ENCODE measurements at regions not wholly inside any gene's neighbourhood (a gene's known extent, or its start where the extent isn't known, plus 50 kb on each side); places are given as distances from the start of the nearest gene placed in this dataset.

- no peak overlapping the region for H3K4me2 ChIP-seq (ENCODE audit: insufficient read depth, low read length)
- no peak overlapping the region for H2AFZ ChIP-seq (ENCODE audit: low read length)
- no peaks in the 10 kb centered on the region for H3K79me2 ChIP-seq (ENCODE audit: insufficient read depth, low read length)
- no peaks in the 10 kb centered on the region for H3K4me1 ChIP-seq (ENCODE audit: insufficient read depth, low read length)
- no peak overlapping the region for H3K4me3 ChIP-seq (ENCODE audit: insufficient read depth, low read length)
- no peaks in the 10 kb centered on the region for H3K36me3 ChIP-seq (ENCODE audit: insufficient read depth, low read length)
- TF ChIP-seq, protein P1, sequence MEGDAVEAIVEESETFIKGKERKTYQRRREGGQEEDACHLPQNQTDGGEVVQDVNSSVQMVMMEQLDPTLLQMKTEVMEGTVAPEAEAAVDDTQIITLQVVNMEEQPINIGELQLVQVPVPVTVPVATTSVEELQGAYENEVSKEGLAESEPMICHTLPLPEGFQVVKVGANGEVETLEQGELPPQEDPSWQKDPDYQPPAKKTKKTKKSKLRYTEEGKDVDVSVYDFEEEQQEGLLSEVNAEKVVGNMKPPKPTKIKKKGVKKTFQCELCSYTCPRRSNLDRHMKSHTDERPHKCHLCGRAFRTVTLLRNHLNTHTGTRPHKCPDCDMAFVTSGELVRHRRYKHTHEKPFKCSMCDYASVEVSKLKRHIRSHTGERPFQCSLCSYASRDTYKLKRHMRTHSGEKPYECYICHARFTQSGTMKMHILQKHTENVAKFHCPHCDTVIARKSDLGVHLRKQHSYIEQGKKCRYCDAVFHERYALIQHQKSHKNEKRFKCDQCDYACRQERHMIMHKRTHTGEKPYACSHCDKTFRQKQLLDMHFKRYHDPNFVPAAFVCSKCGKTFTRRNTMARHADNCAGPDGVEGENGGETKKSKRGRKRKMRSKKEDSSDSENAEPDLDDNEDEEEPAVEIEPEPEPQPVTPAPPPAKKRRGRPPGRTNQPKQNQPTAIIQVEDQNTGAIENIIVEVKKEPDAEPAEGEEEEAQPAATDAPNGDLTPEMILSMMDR (IDR thresholded peaks at IDR 0.05; ENCODE audit: extremely low read depth, low read depth, low read length) = no peak
- H3K27ac ChIP-seq (ENCODE audit: low read depth, low read length) = no peak overlapping the region
- H3K9me3 ChIP-seq (ENCODE audit: low read depth, low read length) = peaks cover 2% of the 10 kb centered on the region
- no peak for DNase-seq (ENCODE audit: insufficient read length, low spot score, missing footprints)
- H3K27me3 ChIP-seq (ENCODE audit: insufficient read depth, low read length) = no peaks in the 10 kb centered on the region
- H4K20me1 ChIP-seq (ENCODE audit: insufficient read depth, low read length) = no peaks in the 10 kb centered on the region
These were observed 617.8 kb downstream of the TRIB2 start for GRCh38 chr2:13334545-13334944.

DNA sequence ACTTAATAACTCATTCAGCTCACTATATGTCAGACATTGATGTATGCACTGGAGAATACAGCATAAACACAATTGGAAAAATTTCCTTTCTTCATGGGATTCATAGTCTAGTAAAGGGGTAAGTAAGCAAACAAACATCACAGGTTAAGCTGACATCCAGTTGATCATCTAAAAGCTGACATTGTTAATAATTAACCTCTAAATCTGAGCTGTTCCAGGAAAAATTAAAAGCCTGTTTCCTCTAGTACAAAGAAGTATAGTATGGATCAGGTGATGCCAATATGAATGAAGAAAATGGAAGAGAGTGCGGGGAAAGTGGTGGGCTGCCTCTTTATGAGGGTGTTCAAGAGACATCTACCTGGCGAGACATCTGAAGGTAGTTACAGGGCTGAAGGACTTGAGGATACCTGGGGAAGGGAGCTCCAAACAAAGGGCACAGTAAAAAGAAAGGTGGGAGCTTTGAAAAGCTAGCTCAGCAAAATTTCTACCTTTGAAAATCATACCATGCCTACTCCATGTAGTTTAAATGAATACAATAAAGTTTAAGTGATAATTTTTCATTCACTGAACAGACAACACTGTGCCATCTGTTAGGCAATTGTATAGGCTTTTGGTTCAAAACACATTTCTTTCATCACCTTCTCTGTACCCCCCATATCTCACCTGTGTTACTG lies 619.3 kb downstream of the TRIB2 start:
- DNase-seq (ENCODE audit: insufficient read length, low spot score, missing footprints) = no peak
- Histone ChIP-seq H3K79me2 (ENCODE audit: insufficient read depth, low read length) (no peaks in the 10 kb centered on the region), H3K4me3 (ENCODE audit: insufficient read depth, low read length) (no peak overlapping the region), H3K9me3 (ENCODE audit: low read depth, low read length) (no peaks in the 10 kb centered on the region), H3K27me3 (ENCODE audit: insufficient read depth, low read length) (no peaks in the 10 kb centered on the region), H3K4me2 (ENCODE audit: insufficient read depth, low read length) (no peak overlapping the region), H4K20me1 (ENCODE audit: insufficient read depth, low read length) (no peaks in the 10 kb centered on the region), H2AFZ (ENCODE audit: low read length) (no peak overlapping the region), H3K36me3 (ENCODE audit: insufficient read depth, low read length) (no peaks in the 10 kb centered on the region), H3K27ac (ENCODE audit: low read depth, low read length) (no peak overlapping the region), H3K4me1 (ENCODE audit: insufficient read depth, low read length) (no peaks in the 10 kb centered on the region)
- TF ChIP-seq, protein P1 (IDR thresholded peaks at IDR 0.05; ENCODE audit: extremely low read depth, low read depth, low read length) = no peak

DNA sequence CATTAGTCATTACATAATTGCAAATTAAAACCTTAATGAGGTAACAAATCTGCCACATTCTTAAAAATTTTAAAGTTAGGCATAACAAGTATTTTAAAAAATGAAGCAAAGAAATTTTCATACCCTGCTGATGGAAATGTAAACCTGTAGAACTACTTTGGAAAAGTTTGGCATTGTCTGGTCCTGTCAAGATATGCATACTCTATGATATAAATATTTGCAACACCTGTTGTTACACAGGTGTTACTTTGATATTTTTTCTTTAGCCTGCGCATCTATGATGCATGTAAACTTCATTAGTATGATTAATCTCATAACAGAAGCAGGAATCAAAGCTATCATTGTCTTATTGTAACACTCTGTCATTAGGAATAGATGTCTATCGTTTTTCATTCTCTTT lies 634.3 kb downstream of the TRIB2 start:
- H3K27me3 ChIP-seq (ENCODE audit: insufficient read depth, low read length) = no peaks in the 10 kb centered on the region
- no peaks in the 10 kb centered on the region for H4K20me1 ChIP-seq (ENCODE audit: insufficient read depth, low read length)
- H3K79me2 ChIP-seq (ENCODE audit: insufficient read depth, low read length) = no peaks in the 10 kb centered on the region
- TF ChIP-seq, protein P1 (IDR thresholded peaks at IDR 0.05; ENCODE audit: extremely low read depth, low read depth, low read length) = no peak
- H3K4me1 ChIP-seq (ENCODE audit: insufficient read depth, low read length) = no peaks in the 10 kb centered on the region
- H3K36me3 ChIP-seq (ENCODE audit: insufficient read depth, low read length) = no peaks in the 10 kb centered on the region
- H3K27ac ChIP-seq (ENCODE audit: low read depth, low read length) = no peak overlapping the region
- no peak overlapping the region for H3K4me3 ChIP-seq (ENCODE audit: insufficient read depth, low read length)
- no peak for DNase-seq (ENCODE audit: insufficient read length, low spot score, missing footprints)
- no peak overlapping the region for H3K4me2 ChIP-seq (ENCODE audit: insufficient read depth, low read length)
- H3K9me3 ChIP-seq (ENCODE audit: low read depth, low read length) = peaks cover 7% of the 10 kb centered on the region
- no peak overlapping the region for H2AFZ ChIP-seq (ENCODE audit: low read length)

- H2AFZ ChIP-seq (ENCODE audit: low read length) = no peak overlapping the region
- H3K4me2 ChIP-seq (ENCODE audit: insufficient read depth, low read length) = no peak overlapping the region
- no peak for DNase-seq (ENCODE audit: insufficient read length, low spot score, missing footprints)
- peaks cover 7% of the 10 kb centered on the region for H3K9me3 ChIP-seq (ENCODE audit: low read depth, low read length)
- no peaks in the 10 kb centered on the region for H3K27me3 ChIP-seq (ENCODE audit: insufficient read depth, low read length)
- H3K36me3 ChIP-seq (ENCODE audit: insufficient read depth, low read length) = no peaks in the 10 kb centered on the region
- no peak overlapping the region for H3K4me3 ChIP-seq (ENCODE audit: insufficient read depth, low read length)
- H4K20me1 ChIP-seq (ENCODE audit: insufficient read depth, low read length) = no peaks in the 10 kb centered on the region
- H3K4me1 ChIP-seq (ENCODE audit: insufficient read depth, low read length) = no peaks in the 10 kb centered on the region
- H3K79me2 ChIP-seq (ENCODE audit: insufficient read depth, low read length) = no peaks in the 10 kb centered on the region
- no peak overlapping the region for H3K27ac ChIP-seq (ENCODE audit: low read depth, low read length)
- TF ChIP-seq, protein P1 (IDR thresholded peaks at IDR 0.05; ENCODE audit: extremely low read depth, low read depth, low read length) = no peak
These were observed 636.3 kb downstream of the TRIB2 start for GRCh38 chr2:13353083-13353482.
